ENCODE measurements at regions not wholly inside any gene's neighbourhood (a gene's known extent, or its start where the extent isn't known, plus 50 kb on each side); places are given as distances from the start of the nearest gene placed in this dataset.
"Not testable (repeated sequence)": the region's sequence is repeated elsewhere in the genome, so short reads cannot be mapped to it uniquely, and the experiment has no call there.

DNA sequence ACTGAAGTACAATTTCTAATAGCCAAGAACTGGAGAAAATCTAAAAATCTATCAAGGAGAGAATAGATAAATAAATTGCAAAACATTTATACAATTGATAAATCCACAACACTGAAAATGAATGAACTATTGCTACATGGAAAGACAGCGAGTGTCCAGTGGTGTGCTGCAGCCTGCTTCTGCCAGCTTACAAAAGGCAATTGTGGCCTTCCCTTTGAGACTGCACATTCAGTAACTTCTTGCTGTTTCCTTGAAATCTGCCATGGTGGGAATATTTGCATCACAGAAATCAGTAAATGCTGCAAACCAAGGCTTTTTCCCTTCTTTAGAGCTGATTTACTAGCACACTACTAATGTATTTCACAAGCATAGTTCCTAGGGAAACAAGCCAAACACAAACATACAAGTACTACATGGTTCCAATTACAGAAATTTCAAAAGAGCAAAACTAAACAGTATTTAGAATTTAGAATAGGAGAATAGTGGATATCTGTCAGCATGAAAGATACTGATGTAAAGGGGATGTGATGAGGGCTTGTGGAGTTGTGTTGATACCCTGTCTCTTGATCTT lies 76.9 kb upstream of the TRIM77 start (continued):
- TF ChIP-seq SIN3A (conservative IDR thresholded peaks at IDR 0.05 in 1 of 2, IDR thresholded peaks at IDR 0.05 in 1 of 2; ENCODE audit: low read depth in 1 of 2, low read length in 2 of 2), result no peak
- TF ChIP-seq TCF12 (IDR thresholded peaks at IDR 0.05; ENCODE audit: low read depth, low read length), result no peak
- no peak for TF ChIP-seq SP2 (IDR thresholded peaks at IDR 0.05; ENCODE audit: low read length)
- TF ChIP-seq CBX8 (IDR thresholded peaks at IDR 0.05; ENCODE audit: borderline replicate concordance, low read depth, low read length), result no peak
- TF ChIP-seq, protein P1, sequence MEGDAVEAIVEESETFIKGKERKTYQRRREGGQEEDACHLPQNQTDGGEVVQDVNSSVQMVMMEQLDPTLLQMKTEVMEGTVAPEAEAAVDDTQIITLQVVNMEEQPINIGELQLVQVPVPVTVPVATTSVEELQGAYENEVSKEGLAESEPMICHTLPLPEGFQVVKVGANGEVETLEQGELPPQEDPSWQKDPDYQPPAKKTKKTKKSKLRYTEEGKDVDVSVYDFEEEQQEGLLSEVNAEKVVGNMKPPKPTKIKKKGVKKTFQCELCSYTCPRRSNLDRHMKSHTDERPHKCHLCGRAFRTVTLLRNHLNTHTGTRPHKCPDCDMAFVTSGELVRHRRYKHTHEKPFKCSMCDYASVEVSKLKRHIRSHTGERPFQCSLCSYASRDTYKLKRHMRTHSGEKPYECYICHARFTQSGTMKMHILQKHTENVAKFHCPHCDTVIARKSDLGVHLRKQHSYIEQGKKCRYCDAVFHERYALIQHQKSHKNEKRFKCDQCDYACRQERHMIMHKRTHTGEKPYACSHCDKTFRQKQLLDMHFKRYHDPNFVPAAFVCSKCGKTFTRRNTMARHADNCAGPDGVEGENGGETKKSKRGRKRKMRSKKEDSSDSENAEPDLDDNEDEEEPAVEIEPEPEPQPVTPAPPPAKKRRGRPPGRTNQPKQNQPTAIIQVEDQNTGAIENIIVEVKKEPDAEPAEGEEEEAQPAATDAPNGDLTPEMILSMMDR (IDR thresholded peaks at IDR 0.05; ENCODE audit: control extremely low read depth in 1 of 3, insufficient read depth in 1 of 3, low read depth in 1 of 3, low read length in 3 of 3), result no peak
- TF ChIP-seq ASH2L (IDR thresholded peaks at IDR 0.05; ENCODE audit: low read length), result no peak
- no peak for TF ChIP-seq GABPA (IDR thresholded peaks at IDR 0.05; ENCODE audit: borderline replicate concordance, insufficient read depth, low read length)

DNA sequence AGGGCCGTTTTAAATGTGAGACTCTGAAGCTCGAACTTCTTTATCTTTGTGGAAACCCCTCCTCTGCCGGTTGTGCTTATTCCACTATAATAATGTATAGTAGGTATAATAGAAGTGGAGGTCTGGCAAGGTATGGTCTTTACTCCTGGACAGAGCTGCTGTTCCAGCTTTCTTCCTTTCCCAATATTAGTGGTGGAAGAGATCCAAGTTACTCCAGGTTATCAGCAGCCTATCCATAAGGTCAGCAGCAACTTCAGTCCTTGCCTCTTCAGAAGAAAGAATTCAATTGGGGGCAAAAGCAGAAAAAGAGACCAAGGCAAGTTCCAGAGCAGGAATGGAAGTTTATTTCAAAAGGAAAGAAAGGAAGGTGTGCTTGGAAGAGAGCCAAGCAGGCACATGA lies 69.3 kb upstream of the TRIM77 start:
- H2AFZ ChIP-seq (ENCODE audit: low read length); H3K4me1 ChIP-seq (replicated peaks in 1 of 4; ENCODE audit: control insufficient read depth in 3 of 4, insufficient read depth in 4 of 4, low read length in 3 of 4); H3K23me2 ChIP-seq (ENCODE audit: low read depth, low read length); H3K27me3 ChIP-seq (replicated peaks in 1 of 4; ENCODE audit: control insufficient read depth in 3 of 4, extremely low read depth in 1 of 4, insufficient read depth in 3 of 4, low read length in 3 of 4); H3K56ac ChIP-seq (replicated peaks; ENCODE audit: insufficient read length, low read depth, low read length); H3K9me3 ChIP-seq (ENCODE audit: insufficient read depth in 2 of 2, low read depth in 1 of 2, low read length in 1 of 2); POLR2A ChIA-PET (ENCODE audit: partially characterized antibody); H2BK5ac ChIP-seq (ENCODE audit: low read depth, low read length); H2BK120ac ChIP-seq (replicated peaks; ENCODE audit: low read depth, low read length); H4K8ac ChIP-seq (ENCODE audit: extremely low read depth, insufficient read depth, low read length); H4K91ac ChIP-seq (replicated peaks; ENCODE audit: insufficient read length, low read length); H2BK12ac ChIP-seq (ENCODE audit: low read depth, low read length); H2BK20ac ChIP-seq (ENCODE audit: low read length); DNase-seq (ENCODE audit: low read depth in 1 of 2, low spot score in 2 of 2); H3K9ac ChIP-seq (replicated peaks in 1 of 4; ENCODE audit: extremely low read depth in 1 of 4, low read depth in 3 of 4, low read length in 3 of 4); H3K18ac ChIP-seq (ENCODE audit: extremely low read depth, low read length); FAIRE-seq; H3K79me1 ChIP-seq (ENCODE audit: low read depth, low read length); H3K14ac ChIP-seq (ENCODE audit: insufficient read length); CTCF ChIA-PET (ENCODE audit: partially characterized antibody); H3K36me3 ChIP-seq (ENCODE audit: control insufficient read depth in 2 of 4, insufficient read depth in 4 of 4, low read length in 3 of 4); H3K4me2 ChIP-seq (ENCODE audit: insufficient read depth in 1 of 2, low read depth in 2 of 2, low read length in 2 of 2); H4K20me1 ChIP-seq (replicated peaks in 1 of 2; ENCODE audit: control insufficient read depth in 1 of 2, insufficient read depth in 2 of 2, low read length in 2 of 2); H3K79me2 ChIP-seq (ENCODE audit: control insufficient read depth in 1 of 2, insufficient read depth in 2 of 2, low read length in 2 of 2); H2AK5ac ChIP-seq (ENCODE audit: low read depth, low read length); H3K27ac ChIP-seq (ENCODE audit: low read depth, low read length); H3K4ac ChIP-seq (replicated peaks; ENCODE audit: insufficient read length, low read depth, low read length); H4K5ac ChIP-seq (ENCODE audit: insufficient read length, low read depth, low read length); H3K23ac ChIP-seq (ENCODE audit: insufficient read length); H3K4me3 ChIP-seq (ENCODE audit: extremely low read depth in 1 of 4, insufficient read depth in 2 of 4, low read depth in 3 of 4, low read length in 4 of 4); H2BK15ac ChIP-seq (ENCODE audit: low read length): not testable (repeated sequence)
- WGBS, 2 experiments (ENCODE audit: extremely low coverage in 1 of 2, insufficient coverage in 1 of 2, insufficient read length in 1 of 2, insufficient replicate concordance in 2 of 2, low coverage in 1 of 2, low lambda C conversion rate in 2 of 2, missing lambda C conversion rate in 1 of 2), result 89% methylated on average over 3 of the region's 3 CpGs; no CpG with 5 or more reads in 1 of the 2 experiments

All from H1 (cell line).